Activated CD8-positive, alpha-beta memory T cell treated with anti-CD3 and anti-CD28 coated beads for 36 hours (primary cell): ENCODE measurements at regions not wholly inside any gene's neighbourhood (a gene's known extent, or its start where the extent isn't known, plus 50 kb on each side); places are given as distances from the start of the nearest gene placed in this dataset.
"Not testable (repeated sequence)": the region's sequence is repeated elsewhere in the genome, so short reads cannot be mapped to it uniquely, and the experiment has no call there.

Experiments
- CTCF ChIA-PET: fragments of 350-600 bp; sonication (Branson Sonifier 250); formaldehyde crosslinking; loops from one replicate; lab custom pipeline; 2021; ENCODE audit warnings: antibody characterized with exemption; lab: Charles Lee
- POLR2A ChIA-PET: fragments of 350-600 bp; sonication (Branson Sonifier 250); formaldehyde crosslinking; loops from one replicate; lab custom pipeline; 2021; ENCODE audit warnings: antibody characterized with exemption; lab: Charles Lee

- ChIA-PET CTCF (no interaction called here), POLR2A (no interaction called here)
These were observed 103.1 kb downstream of the VGLL3 start for GRCh38 chr3:86887876-86888275.

GRCh38 chr3:86880066-86880465, 110.9 kb downstream of the VGLL3 start:
- CTCF ChIA-PET: no interaction called here
- POLR2A ChIA-PET: no interaction called here

GRCh38 chr3:86876504-86877181, 114.3 kb downstream of the VGLL3 start:
- POLR2A ChIA-PET, CTCF ChIA-PET: not testable (repeated sequence)

- POLR2A ChIA-PET, CTCF ChIA-PET: not testable (repeated sequence)
These were observed 116.2 kb downstream of the VGLL3 start for GRCh38 chr3:86874790-86875189.

- POLR2A ChIA-PET: no interaction called here
- CTCF ChIA-PET: no interaction called here
These were observed 121.4 kb downstream of the VGLL3 start for GRCh38 chr3:86869566-86869965.

GRCh38 chr3:86867982-86868381, 123.0 kb downstream of the VGLL3 start:
- POLR2A ChIA-PET: no interaction called here
- CTCF ChIA-PET: interaction anchor here (0.6 kb wide), 1 partner anchor 152 kb away, joined by 3 read pairs; no protein-coding TSS in a partner anchor

- POLR2A ChIA-PET: no interaction called here
- CTCF ChIA-PET: no interaction called here
These were observed 125.4 kb downstream of the VGLL3 start for GRCh38 chr3:86865506-86865905.

- POLR2A ChIA-PET: no interaction called here
- CTCF ChIA-PET: no interaction called here
These were observed 134.2 kb downstream of the VGLL3 start for GRCh38 chr3:86856711-86857110.

GRCh38 chr3:86849991-86850390, 141.0 kb downstream of the VGLL3 start:
- CTCF ChIA-PET: no interaction called here
- POLR2A ChIA-PET: no interaction called here

- ChIA-PET CTCF (no interaction called here), POLR2A (no interaction called here)
These were observed 145.2 kb downstream of the VGLL3 start for GRCh38 chr3:86845726-86846125.

GRCh38 chr3:86838927-86839326, 152.0 kb downstream of the VGLL3 start:
- ChIA-PET POLR2A (no interaction called here), CTCF (no interaction called here)

- ChIA-PET POLR2A (no interaction called here), CTCF (no interaction called here)
These were observed 153.1 kb downstream of the VGLL3 start for GRCh38 chr3:86837871-86838270.

- ChIA-PET POLR2A (no interaction called here), CTCF (no interaction called here)
These were observed 160.4 kb downstream of the VGLL3 start for GRCh38 chr3:86830566-86830965.

GRCh38 chr3:86828751-86829150, 162.2 kb downstream of the VGLL3 start:
- POLR2A ChIA-PET: no interaction called here

GRCh38 chr3:86827582-86827981, 163.4 kb downstream of the VGLL3 start:
- POLR2A ChIA-PET, CTCF ChIA-PET: not testable (repeated sequence)

More at GRCh38 chr3:86828751-86829150, 162.2 kb downstream of the VGLL3 start:
- CTCF ChIA-PET: no interaction called here

- POLR2A ChIA-PET: no interaction called here
- CTCF ChIA-PET: no interaction called here
These were observed 164.7 kb downstream of the VGLL3 start for GRCh38 chr3:86826292-86826691.

- ChIA-PET POLR2A (no interaction called here), CTCF (no interaction called here)
These were observed 175.1 kb downstream of the VGLL3 start for GRCh38 chr3:86815880-86816279.

GRCh38 chr3:86814918-86815655, 175.9 kb downstream of the VGLL3 start:
- ChIA-PET CTCF (no interaction called here), POLR2A (no interaction called here)

- ChIA-PET POLR2A (no interaction called here), CTCF (no interaction called here)
These were observed 176.6 kb downstream of the VGLL3 start for GRCh38 chr3:86814321-86814720.

- ChIA-PET POLR2A (no interaction called here), CTCF (no interaction called here)
These were observed 189.0 kb downstream of the VGLL3 start for GRCh38 chr3:86801921-86802320.

GRCh38 chr3:86801066-86801465, 189.9 kb downstream of the VGLL3 start:
- POLR2A ChIA-PET: no interaction called here
- CTCF ChIA-PET: no interaction called here
